PC-9 (cell line): ENCODE measurements at regions not wholly inside any gene's neighbourhood (a gene's known extent, or its start where the extent isn't known, plus 50 kb on each side); places are given as distances from the start of the nearest gene placed in this dataset.

Source experiments
- CTCF ChIP-seq: fragments of 200-600 bp; sonication (generic); conservative IDR thresholded peaks from 2 replicates; pipeline ENCODE4 v1.6.1; 2017; ENCODE audit warnings: mixed run types, antibody characterized with exemption, mild to moderate bottlenecking, moderate library complexity
- EZH2 ChIP-seq: fragments of 200-600 bp; sonication (generic); IDR thresholded peaks from 2 replicates; pipeline ENCODE4 v1.8.0; 2017; ENCODE audit warnings: antibody characterized with exemption, low read depth

GRCh38 chr1:79903321-79903720 lies 896.8 kb upstream of the ADGRL4 start:
- TF ChIP-seq CTCF (no peak), EZH2 (no peak)
